Activated CD4-positive, alpha-beta T cell treated with anti-CD3 and anti-CD28 coated beads, Interleukin-2, amount 10 ng/mL, durations not matched to agents 24 days and 14 days (primary cell): ENCODE measurements at regions not wholly inside any gene's neighbourhood (a gene's known extent, or its start where the extent isn't known, plus 50 kb on each side); places are given as distances from the start of the nearest gene placed in this dataset.

Experiments used
- DNase-seq: peaks from one replicate; pipeline ENCODE4 v3.0.0; 2022
- H3K27ac Mint-ChIP-seq: one replicate; pipeline ENCODE4 v1.8.0; 2022; ENCODE audit warnings: mild to moderate bottlenecking, mixed read lengths
- H3K27me3 Mint-ChIP-seq: one replicate; pipeline ENCODE4 v1.8.0; 2022; ENCODE audit warnings: mixed read lengths
- H3K36me3 Mint-ChIP-seq: one replicate; pipeline ENCODE4 v1.8.0; 2022; ENCODE audit warnings: low read depth, mild to moderate bottlenecking, mixed read lengths
- H3K4me1 Mint-ChIP-seq: one replicate; pipeline ENCODE4 v1.8.0; 2021; ENCODE audit warnings: mixed read lengths
- H3K4me3 Mint-ChIP-seq: one replicate; pipeline ENCODE4 v1.8.0; 2022; ENCODE audit warnings: mild to moderate bottlenecking, moderate library complexity, mixed read lengths
- H3K9me3 Mint-ChIP-seq: one replicate; pipeline ENCODE4 v1.8.0; 2021; ENCODE audit warnings: mixed read lengths
- intact Hi-C: fragments of 100-400 bp; cut with micrococcal nuclease; formaldehyde crosslinking; loops from one replicate; pipeline ENCODE4 v1.15.1; 2023

DNA sequence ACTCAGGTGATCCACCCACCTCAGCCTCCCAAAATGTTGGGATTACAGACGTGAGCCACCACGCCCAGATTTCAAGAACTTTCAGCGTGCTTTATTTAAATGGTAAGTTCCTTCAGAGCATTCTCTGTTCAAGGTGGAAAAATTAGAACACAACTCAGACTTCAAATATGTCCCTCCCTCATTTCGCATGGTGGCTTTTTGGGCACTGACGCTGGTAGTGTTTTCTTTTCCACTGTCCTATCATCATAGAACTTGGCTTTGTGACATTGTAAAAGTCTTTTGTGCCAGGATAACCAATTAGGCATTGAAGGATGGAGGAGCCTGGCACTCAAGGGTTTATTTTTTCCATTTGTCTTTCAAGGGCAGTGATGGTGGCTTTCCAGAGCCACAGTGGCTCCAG lies 190.8 kb downstream of the NUAK1 start:
- no peak overlapping the region for H3K4me3 Mint-ChIP-seq
- H3K27ac Mint-ChIP-seq: no peak overlapping the region
- intact Hi-C loops: no loop called here
- no peaks in the 10 kb centered on the region for H3K27me3 Mint-ChIP-seq
- H3K9me3 Mint-ChIP-seq: no peaks in the 10 kb centered on the region
- no peaks in the 10 kb centered on the region for H3K36me3 Mint-ChIP-seq
- no peaks in the 10 kb centered on the region for H3K4me1 Mint-ChIP-seq
- no peak for DNase-seq

DNA sequence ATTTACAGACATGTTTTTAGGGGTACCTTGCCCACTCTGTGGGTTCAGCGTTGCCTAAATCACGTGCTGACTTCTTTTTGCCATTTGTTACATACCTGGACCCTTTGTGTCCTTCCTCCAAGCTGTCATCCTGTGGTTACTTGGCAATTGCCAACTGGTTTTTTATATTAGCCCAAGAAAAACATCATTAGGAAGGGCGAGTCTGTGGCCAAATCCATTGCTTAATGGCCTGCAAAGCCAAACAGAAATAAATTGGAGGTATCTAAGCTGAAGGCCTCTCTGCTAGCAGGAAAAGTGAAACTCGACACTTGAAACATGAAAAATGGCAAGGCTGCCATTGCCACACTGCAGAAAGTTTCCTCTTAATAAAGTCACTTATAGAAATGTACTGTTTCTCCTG lies 190.4 kb downstream of the NUAK1 start:
- Mint-ChIP-seq H3K4me3 (no peak overlapping the region), H3K9me3 (no peaks in the 10 kb centered on the region), H3K4me1 (no peaks in the 10 kb centered on the region), H3K27ac (no peak overlapping the region), H3K27me3 (no peaks in the 10 kb centered on the region), H3K36me3 (no peaks in the 10 kb centered on the region)
- no peak for DNase-seq
- intact Hi-C loops: no loop called here

DNA sequence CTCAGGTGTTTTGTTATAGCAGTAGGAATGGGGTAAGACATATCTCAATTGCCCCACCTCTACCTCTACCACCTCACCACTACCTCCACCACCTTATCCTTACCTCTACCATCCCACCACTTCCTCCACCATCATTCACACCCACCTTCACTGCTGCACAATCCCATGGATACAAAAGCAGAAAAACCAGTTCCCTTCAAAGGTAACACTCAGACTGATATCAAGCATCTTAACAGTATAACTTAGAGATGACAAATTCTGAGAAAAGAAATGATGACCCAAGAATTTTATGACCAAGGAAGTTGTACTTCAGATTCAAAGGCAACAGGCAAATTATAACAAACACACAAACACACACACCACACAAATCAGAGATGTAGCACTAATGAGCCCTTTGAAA lies 189.4 kb downstream of the NUAK1 start:
- Mint-ChIP-seq H3K4me1 (no peaks in the 10 kb centered on the region), H3K36me3 (no peaks in the 10 kb centered on the region), H3K27ac (no peak overlapping the region), H3K27me3 (no peaks in the 10 kb centered on the region), H3K9me3 (no peaks in the 10 kb centered on the region), H3K4me3 (no peak overlapping the region)
- intact Hi-C loops: no loop called here
- DNase-seq: no peak

DNA sequence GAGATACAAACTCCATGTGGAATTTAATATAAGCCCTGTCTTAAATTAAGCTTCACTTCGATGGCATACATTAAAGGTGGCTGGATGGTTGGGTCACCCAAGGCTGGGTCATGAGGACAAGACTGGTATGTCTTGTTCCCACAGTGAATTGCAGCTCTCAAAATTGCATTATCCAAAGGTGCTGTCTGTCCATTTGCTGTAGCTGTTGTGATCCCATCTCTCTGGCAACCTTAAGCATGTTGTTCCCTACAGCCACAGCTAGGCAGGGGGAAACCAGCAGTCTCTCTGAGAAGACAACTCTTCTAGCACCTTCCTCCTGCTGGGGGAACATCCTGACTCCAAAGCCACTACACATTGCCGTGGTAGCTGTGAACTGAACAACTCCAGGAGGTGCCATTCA lies 187.0 kb downstream of the NUAK1 start:
- no peak for DNase-seq
- Mint-ChIP-seq H3K4me1 (no peaks in the 10 kb centered on the region), H3K4me3 (no peak overlapping the region), H3K27ac (no peak overlapping the region), H3K27me3 (no peaks in the 10 kb centered on the region), H3K9me3 (no peaks in the 10 kb centered on the region), H3K36me3 (no peaks in the 10 kb centered on the region)
- intact Hi-C loops: no loop called here

DNA sequence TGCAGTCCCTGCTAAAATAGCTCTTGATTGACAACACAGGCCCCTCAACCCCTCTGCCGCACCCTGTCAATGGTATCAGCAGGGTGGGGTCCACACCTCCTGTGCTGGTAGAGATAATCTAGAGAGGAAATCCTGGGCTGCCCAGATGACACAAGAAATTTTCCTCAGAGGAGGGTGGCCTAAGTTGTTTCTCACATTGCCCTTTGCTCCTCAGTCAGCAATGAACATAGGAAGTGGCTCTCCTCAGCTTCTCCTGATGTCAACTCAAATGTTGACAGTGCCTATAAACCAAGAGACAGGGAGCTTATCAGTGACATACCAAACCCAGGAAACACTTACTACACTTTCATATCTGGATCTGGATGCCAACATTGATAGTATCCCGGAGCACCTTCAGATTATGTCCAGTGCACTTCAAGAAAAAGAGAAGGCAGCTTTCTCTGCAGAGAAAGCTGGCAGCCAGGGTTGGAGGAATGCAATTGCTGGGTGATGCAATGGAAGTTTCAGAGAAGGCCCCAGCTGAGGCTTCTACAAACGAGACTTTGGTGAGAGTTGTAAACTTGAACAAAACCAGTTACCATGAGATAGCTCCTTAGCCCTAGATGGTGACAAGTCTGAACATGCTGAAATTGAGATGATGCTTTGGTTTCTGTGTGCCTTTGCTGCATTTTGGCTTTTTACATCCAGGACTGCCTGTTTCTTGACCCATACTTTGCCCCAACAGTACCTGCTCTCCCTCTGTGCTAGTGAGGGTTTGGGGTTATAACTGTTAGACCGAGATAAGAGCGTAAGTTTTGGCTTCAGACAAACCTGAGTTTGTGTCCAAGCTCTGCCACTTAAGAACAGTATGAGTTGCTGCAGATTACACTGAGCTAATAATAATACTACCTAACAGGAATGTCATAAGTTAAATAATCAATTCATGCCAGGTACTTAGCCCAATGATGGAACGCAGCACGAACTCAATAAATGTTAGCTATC lies 183.5 kb downstream of the NUAK1 start:
- H3K9me3 Mint-ChIP-seq: no peaks in the 10 kb centered on the region
- intact Hi-C loops: no loop called here

DNA sequence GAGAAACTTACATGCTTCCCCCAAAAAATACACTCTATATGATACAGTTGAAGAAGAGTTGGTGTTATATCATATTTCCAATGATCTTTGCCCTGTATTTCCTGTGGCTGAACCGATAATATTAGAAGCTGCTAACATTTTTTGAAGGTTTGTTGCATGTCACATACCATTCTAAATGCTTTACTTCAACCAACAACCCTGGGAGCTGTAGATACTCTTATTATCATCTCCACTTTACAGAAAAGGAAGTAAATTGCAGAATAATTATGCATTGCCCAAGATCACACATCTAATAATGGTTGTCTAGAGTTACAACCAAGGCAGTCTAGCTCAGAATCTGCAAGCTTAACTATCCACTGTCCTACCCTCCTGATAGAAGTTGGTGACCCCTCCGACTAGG lies 182.8 kb downstream of the NUAK1 start:
- no peak for DNase-seq
- Mint-ChIP-seq H3K27me3 (no peaks in the 10 kb centered on the region), H3K9me3 (no peaks in the 10 kb centered on the region), H3K27ac (no peak overlapping the region), H3K36me3 (no peaks in the 10 kb centered on the region), H3K4me3 (no peak overlapping the region), H3K4me1 (no peaks in the 10 kb centered on the region)
- intact Hi-C loops: no loop called here

More for the DNA sequence above, 183.5 kb downstream of the NUAK1 start:
- no peaks in the 10 kb centered on the region for H3K36me3 Mint-ChIP-seq
- no peak overlapping the region for H3K27ac Mint-ChIP-seq
- no peak overlapping the region for H3K4me3 Mint-ChIP-seq
- no peaks in the 10 kb centered on the region for H3K4me1 Mint-ChIP-seq
- DNase-seq: no peak
- no peaks in the 10 kb centered on the region for H3K27me3 Mint-ChIP-seq

DNA sequence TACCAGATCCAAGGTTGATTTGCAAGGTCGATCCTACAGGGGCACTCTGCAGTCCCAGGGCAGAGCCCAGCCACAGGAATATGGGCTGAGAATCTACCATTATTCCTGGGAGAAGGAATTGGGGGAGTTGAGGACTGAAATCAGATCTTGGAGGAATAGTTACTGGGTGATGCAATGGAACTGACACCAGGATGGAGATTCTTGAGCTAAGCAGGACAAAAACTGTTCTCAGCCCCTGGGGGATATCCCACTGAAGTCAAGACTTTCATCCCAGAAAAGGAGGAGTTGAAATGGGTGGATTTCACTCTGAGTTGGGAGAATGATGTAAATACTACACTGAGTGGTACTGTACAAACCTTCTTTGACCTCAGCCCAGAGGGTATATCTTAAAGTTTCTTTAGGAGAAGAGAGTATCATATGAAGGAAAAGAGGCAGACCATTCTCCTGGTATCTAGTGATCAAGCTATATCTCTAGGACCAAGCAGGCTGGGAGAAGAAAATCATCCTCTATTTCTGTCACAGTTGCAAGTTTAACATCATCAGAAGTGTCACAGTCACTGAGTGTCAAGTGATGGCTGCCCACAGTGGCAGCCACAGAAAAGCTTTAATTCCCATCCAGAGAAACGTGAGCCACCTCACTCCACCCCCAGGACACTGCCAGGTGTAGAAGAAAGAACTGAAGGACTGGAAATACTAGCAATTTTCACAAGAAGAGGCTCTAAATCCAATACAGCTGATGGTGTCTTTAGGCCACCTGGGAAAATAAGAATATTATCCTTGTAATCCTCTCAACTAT lies 181.9 kb downstream of the NUAK1 start:
- Mint-ChIP-seq H3K36me3 (no peaks in the 10 kb centered on the region), H3K4me3 (no peak overlapping the region), H3K27me3 (no peaks in the 10 kb centered on the region), H3K9me3 (no peaks in the 10 kb centered on the region), H3K4me1 (no peaks in the 10 kb centered on the region), H3K27ac (no peak overlapping the region)
- no peak for DNase-seq
- intact Hi-C loops: no loop called here

DNA sequence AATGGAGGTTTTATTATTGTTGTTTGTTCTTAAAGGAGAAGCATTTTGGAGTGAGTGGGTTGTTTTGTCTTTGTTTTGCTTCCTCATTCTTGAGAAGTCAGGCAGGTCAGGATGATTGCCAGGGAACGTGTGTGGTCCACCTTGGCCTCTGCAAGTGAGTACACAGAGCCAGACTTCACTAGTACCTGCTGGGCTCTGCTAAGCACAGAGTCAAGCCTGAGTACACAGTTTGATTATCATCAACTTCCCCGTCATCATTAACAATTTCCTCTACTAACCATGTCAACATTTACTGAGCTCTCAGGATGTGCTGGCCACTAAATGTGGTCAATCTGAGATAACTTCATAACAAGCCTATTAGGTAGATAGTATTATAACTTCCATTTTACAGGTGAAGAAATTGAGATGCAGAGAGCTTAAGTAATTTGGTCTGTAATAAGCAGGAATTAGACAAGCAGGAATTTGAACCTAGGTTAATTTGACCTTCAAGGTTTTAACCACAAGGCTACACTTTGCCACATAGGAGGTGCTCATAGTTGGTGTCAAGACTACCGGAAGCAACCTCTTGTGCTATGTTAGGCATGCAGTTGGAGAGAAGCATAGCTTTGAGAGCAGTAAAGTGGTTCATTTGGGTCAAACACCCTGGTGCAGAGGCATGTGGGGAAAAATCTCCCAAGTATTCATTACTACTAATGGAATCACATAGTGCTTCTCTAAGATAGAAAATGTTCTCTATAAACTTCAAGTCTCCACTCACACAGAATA lies 178.3 kb downstream of the NUAK1 start:
- Mint-ChIP-seq H3K4me1 (no peaks in the 10 kb centered on the region), H3K36me3 (no peaks in the 10 kb centered on the region), H3K27me3 (no peaks in the 10 kb centered on the region), H3K9me3 (no peaks in the 10 kb centered on the region), H3K27ac (no peak overlapping the region), H3K4me3 (no peak overlapping the region)
- intact Hi-C loops: no loop called here
- DNase-seq: no peak

DNA sequence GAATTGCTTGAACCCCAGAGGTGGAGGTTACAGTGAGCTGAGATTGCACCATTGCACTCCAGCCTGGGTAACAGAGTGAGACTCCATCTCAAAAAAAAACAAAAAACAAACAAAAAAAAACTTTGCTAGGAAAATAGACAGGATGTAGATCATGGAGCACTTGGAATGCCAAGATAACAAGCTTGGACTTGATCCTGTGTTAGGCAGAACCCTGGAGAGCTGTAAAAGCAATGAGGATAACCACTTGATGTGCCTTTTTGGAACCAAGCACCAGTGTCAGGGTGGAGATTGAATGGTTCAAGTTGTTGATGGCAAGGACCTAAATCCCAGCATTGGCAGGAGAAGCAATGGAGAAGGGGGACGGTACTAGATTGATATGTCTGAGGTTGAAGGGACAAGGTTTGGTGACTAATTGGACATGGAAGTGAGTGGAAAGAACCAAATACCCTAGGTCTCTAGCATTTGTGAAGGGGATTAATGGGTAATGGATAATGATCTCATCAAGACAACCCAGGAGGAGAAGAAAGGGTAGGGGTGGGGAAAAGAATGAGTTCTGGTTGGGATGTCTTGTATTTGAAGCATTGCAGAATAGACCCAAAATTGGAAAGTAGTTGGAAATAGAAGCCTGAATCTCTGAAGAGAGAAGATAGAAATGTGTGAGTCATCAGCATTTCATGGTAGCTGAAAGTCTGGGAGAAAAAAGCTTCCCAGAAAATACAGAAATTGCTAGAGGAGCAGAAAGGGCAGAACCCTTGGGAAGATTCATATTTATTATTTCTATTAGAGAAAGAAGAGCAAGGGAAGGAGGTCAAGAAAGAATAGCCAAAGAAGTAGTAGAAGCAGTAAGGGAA lies 176.7 kb downstream of the NUAK1 start:
- H3K4me3 Mint-ChIP-seq: no peak overlapping the region
- no peaks in the 10 kb centered on the region for H3K9me3 Mint-ChIP-seq
- no peaks in the 10 kb centered on the region for H3K36me3 Mint-ChIP-seq
- no peak overlapping the region for H3K27ac Mint-ChIP-seq
- DNase-seq: no peak
- H3K4me1 Mint-ChIP-seq: no peaks in the 10 kb centered on the region
- H3K27me3 Mint-ChIP-seq: no peaks in the 10 kb centered on the region
- intact Hi-C loops: no loop called here

DNA sequence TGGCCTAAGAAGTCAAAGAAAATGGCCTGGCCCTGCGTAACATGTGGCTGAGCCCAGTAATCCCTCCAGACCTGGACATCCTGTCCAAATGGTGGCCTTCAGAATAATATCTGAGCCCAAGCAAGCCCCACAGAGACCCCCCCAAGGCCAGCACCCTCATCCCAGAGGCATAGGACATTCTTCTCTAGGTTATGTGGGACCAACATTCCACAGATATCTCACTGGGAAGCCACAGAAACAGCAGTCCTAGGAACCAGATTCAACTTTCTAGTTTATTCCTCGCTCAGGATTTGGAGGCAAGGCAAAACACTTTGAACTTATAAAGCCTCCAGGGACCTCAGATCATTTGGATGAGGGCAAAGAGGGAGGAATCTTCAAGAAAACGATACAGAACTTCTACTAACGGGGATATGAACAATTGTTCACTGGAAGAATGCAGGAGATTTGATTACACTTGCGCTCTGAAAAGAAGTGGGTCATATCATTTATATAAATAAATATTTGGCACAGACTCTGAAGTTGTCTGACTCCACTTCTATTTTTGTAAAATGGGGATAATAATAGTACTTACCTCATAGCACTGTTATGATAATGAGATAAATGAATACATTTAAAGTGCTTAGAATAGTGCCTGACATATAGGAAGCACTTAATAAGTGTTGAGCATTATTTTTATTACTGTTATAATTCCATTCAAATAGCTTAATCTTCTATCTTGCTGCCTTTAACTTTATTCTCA lies 171.5 kb downstream of the NUAK1 start:
- peaks cover 2% of the 10 kb centered on the region for H3K27me3 Mint-ChIP-seq
- H3K36me3 Mint-ChIP-seq: no peaks in the 10 kb centered on the region
- H3K4me3 Mint-ChIP-seq: no peak overlapping the region
- intact Hi-C loops: no loop called here
- H3K4me1 Mint-ChIP-seq: no peaks in the 10 kb centered on the region
- no peaks in the 10 kb centered on the region for H3K9me3 Mint-ChIP-seq
- H3K27ac Mint-ChIP-seq: no peak overlapping the region
- DNase-seq: no peak

DNA sequence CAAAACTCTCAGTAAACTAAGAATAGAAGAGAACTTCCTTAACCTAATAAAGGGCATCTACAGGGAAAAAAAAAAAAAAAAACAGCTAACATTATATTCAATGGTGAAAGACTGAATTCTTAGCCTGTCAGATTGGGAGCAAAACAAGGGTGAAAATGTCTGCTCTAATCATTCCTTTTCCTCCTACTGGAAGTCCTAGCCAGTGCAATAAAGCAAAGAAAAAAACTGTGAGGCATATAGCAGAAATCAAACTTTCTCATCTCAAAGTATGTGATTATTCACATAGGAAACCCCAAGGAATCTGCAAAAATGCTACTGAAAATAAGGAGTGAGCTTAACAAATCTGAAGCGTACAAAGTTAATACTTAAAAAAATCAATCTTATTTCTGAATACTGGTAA lies 170.7 kb downstream of the NUAK1 start:
- no peaks in the 10 kb centered on the region for H3K36me3 Mint-ChIP-seq
- H3K27ac Mint-ChIP-seq: no peak overlapping the region
- no peaks in the 10 kb centered on the region for H3K9me3 Mint-ChIP-seq
- H3K4me1 Mint-ChIP-seq: no peaks in the 10 kb centered on the region
- intact Hi-C loops: no loop called here
- H3K27me3 Mint-ChIP-seq: peaks cover 2% of the 10 kb centered on the region
- DNase-seq: no peak
- no peak overlapping the region for H3K4me3 Mint-ChIP-seq

DNA sequence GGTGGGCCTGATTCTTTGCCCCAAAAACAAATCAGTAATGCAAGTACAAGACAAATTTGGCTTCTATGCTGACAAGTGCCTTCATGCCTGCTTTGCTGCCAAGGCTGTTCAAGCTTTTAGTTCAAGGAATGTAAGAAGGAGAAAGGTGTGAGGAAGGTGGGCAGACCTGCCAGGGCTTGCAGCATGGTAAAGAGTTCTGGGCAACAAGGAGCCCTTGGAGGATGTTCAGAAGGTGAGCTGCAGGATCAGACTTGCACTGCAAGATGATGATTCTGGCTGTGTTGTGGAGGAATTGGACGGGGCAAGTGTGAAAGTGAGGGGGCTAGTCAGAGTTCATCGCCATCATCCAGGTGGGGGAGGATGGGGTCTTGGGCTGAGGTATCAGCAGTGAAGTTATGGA lies 167.9 kb downstream of the NUAK1 start:
- no peaks in the 10 kb centered on the region for H3K9me3 Mint-ChIP-seq
- no peaks in the 10 kb centered on the region for H3K36me3 Mint-ChIP-seq
- no peaks in the 10 kb centered on the region for H3K4me1 Mint-ChIP-seq
- no peak for DNase-seq
- intact Hi-C loops: no loop called here
- H3K4me3 Mint-ChIP-seq: no peak overlapping the region
- peaks cover 2% of the 10 kb centered on the region for H3K27me3 Mint-ChIP-seq
- no peak overlapping the region for H3K27ac Mint-ChIP-seq

DNA sequence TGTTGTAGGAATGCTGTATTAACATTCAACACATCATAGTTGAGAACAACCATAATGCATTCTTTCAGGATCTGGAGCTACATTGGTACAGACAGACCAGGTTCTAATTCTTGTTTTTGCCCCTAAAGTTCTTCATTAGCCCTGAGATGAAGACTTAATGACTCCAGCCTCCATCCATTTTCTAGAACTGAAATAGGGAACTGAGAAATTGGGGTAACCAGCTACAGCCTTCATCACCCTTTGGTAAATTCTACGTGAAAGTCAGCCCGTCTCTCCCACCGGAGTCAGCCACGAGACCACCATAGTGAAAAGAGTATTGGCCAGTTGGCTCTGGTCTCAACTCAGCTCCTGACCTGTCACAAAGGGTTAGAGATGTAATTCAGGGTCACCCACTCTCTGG lies 164.0 kb downstream of the NUAK1 start:
- Mint-ChIP-seq H3K4me3 (no peak overlapping the region), H3K27ac (no peak overlapping the region), H3K4me1 (no peaks in the 10 kb centered on the region), H3K27me3 (no peaks in the 10 kb centered on the region), H3K9me3 (no peaks in the 10 kb centered on the region), H3K36me3 (no peaks in the 10 kb centered on the region)
- no peak for DNase-seq
- intact Hi-C loops: no loop called here
